Activated naive CD8-positive, alpha-beta T cell treated with anti-CD3 and anti-CD28 coated beads, Interleukin-2, amount 10 ng/mL, durations not matched to agents 7 days and 5 days (primary cell): ENCODE measurements at regions not wholly inside any gene's neighbourhood (a gene's known extent, or its start where the extent isn't known, plus 50 kb on each side); places are given as distances from the start of the nearest gene placed in this dataset.

Source experiments
- ATAC-seq: fragments of 150-1000 bp; cut with Tn5 transposase; one replicate; pipeline ENCODE4 v1.10.0; 2021; ENCODE audit warnings: low read depth, moderate library complexity
- POLR2A ChIA-PET: fragments of 350-600 bp; sonication (Branson Sonifier 250); formaldehyde crosslinking; loops from one replicate; lab custom pipeline; 2021; ENCODE audit warnings: antibody characterized with exemption; lab: Charles Lee
- DNase-seq: peaks from one replicate; pipeline ENCODE4 v3.0.0; 2021
- H3K27ac Mint-ChIP-seq: one replicate; pipeline ENCODE4 v1.8.0; 2022; ENCODE audit warnings: mild to moderate bottlenecking, mixed read lengths
- H3K27me3 Mint-ChIP-seq: one replicate; pipeline ENCODE4 v1.8.0; 2022; ENCODE audit warnings: mild to moderate bottlenecking, moderate library complexity, mixed read lengths
- H3K36me3 Mint-ChIP-seq: one replicate; pipeline ENCODE4 v1.8.0; 2021; ENCODE audit warnings: mild to moderate bottlenecking, mixed read lengths
- H3K4me1 Mint-ChIP-seq: one replicate; pipeline ENCODE4 v1.8.0; 2021; ENCODE audit warnings: mixed read lengths
- H3K4me3 Mint-ChIP-seq: one replicate; pipeline ENCODE4 v1.8.0; 2022; ENCODE audit warnings: mild to moderate bottlenecking, moderate library complexity, mixed read lengths
- H3K9me3 Mint-ChIP-seq: one replicate; pipeline ENCODE4 v1.8.0; 2021; ENCODE audit warnings: mixed read lengths

DNA sequence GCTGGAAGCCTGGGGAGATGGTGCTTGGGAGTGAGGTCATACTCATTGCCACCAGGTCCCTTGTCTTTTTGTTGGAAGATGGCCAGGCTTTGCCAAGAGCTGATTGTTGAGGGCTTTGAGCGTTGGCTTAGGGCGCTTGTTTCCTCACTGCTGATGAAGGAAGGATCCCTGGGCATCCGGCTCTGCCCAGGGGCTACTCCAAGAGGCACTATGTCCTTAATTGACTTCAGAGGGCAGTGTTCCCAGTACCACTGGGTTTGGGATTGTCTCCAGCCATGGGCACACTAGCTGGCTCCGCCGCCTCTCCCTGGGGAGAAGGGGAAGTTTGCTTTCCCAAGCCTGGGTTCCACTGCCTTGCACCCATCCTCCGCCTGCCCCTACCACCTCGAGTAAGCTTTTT lies 57.2 kb upstream of the RGMA start:
- POLR2A ChIA-PET, result no interaction called here
- H3K36me3 Mint-ChIP-seq, result no peaks in the 10 kb centered on the region
- ATAC-seq, result no peak
- H3K4me1 Mint-ChIP-seq, result peaks cover 6% of the 10 kb centered on the region
- no peak for DNase-seq
- no peak overlapping the region for H3K27ac Mint-ChIP-seq
- no peak overlapping the region for H3K4me3 Mint-ChIP-seq
- no peaks in the 10 kb centered on the region for H3K9me3 Mint-ChIP-seq
- H3K27me3 Mint-ChIP-seq, result peaks cover 35% of the 10 kb centered on the region

DNA sequence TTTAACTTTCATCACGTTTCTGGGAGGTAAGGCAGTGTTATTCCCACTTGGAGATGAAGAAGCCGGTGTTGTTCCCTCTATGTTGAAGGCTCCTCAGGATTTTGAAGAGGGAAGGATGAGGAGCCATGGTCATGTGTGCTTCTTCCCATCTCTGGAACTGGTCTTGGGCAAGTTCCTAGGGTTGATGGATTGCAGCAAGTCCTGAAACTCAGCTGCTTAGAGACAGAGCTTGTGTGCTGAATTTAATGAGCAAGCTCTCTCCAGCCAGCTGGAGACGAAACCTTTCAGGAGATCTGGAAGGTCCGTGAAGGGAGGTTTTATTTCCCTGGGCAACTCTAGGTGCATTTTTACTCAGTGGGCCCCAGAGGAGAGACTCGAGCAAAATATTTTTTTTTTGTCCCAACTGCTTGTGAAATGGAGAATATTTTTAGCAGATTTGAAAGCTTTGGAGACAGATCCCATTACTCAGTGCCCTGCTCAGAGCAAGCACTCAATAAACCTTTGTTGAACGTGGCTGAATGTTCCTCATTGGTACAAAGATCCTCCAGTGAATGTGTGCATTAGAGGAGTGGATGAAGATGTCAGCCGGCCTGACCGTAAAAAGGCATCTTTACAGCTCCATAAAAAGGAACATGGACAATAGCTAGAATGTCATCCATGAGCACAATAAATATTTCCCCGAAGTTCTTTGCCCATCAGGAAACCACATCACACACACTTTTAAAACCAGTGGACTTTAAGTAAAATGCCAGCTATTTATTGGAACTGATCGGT lies 55.6 kb upstream of the RGMA start:
- Mint-ChIP-seq H3K27ac (no peak overlapping the region), H3K36me3 (no peaks in the 10 kb centered on the region), H3K9me3 (no peaks in the 10 kb centered on the region), H3K4me3 (no peak overlapping the region), H3K27me3 (peaks cover 23% of the 10 kb centered on the region), H3K4me1 (peaks cover 9% of the 10 kb centered on the region)
- DNase-seq, result no peak
- POLR2A ChIA-PET, result no interaction called here
- no peak for ATAC-seq

DNA sequence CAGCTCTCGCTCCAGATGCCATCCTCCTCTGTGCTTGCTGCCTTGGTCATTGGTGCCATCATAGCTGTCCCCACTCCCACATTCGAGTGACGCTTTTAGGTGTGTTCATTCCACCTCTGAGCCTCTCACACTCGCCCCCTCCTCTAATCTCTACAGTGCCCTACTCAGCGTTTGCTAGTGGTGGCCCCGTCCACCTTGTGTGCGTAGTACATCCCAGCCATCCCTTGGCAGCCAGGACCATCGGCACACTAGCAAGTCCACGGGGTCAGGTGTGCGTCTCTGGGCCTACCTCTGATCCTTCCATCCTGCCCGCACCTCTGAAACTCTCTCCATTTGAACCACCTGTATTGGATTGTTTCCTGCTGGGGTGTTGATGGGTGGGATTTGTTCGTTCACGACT lies 54.2 kb upstream of the RGMA start:
- H3K36me3 Mint-ChIP-seq, result no peaks in the 10 kb centered on the region
- H3K27ac Mint-ChIP-seq, result no peak overlapping the region
- H3K9me3 Mint-ChIP-seq, result no peaks in the 10 kb centered on the region
- DNase-seq (no peak), ATAC-seq (no peak)
- H3K4me1 Mint-ChIP-seq, result peaks cover 9% of the 10 kb centered on the region
- POLR2A ChIA-PET, result no interaction called here
- peaks cover 17% of the 10 kb centered on the region for H3K27me3 Mint-ChIP-seq
- no peak overlapping the region for H3K4me3 Mint-ChIP-seq

- Mint-ChIP-seq H3K9me3 (no peaks in the 10 kb centered on the region), H3K36me3 (no peaks in the 10 kb centered on the region), H3K4me3 (peak overlapping the region; percentile 53), H3K27ac (no peak overlapping the region), H3K4me1 (peaks cover 9% of the 10 kb centered on the region), H3K27me3 (peaks cover 10% of the 10 kb centered on the region)
- ATAC-seq (peak; percentile 79), DNase-seq (peak; percentile 38)
- POLR2A ChIA-PET, result interaction anchor here (0.7 kb wide), 1 partner anchor 8 kb away, joined by 3 read pairs; no protein-coding TSS in a partner anchor
Measured at GRCh38 chr15:93141371-93141794, 52.4 kb upstream of the RGMA start.

GRCh38 chr15:93139436-93139835 lies 50.4 kb upstream of the RGMA start:
- no peaks in the 10 kb centered on the region for H3K36me3 Mint-ChIP-seq
- no peaks in the 10 kb centered on the region for H3K9me3 Mint-ChIP-seq
- DNase-seq, result no peak
- peaks cover 10% of the 10 kb centered on the region for H3K4me1 Mint-ChIP-seq
- no peak for ATAC-seq
- H3K27me3 Mint-ChIP-seq, result no peaks in the 10 kb centered on the region
- no peak overlapping the region for H3K27ac Mint-ChIP-seq
- POLR2A ChIA-PET, result no interaction called here
- H3K4me3 Mint-ChIP-seq, result no peak overlapping the region

DNA sequence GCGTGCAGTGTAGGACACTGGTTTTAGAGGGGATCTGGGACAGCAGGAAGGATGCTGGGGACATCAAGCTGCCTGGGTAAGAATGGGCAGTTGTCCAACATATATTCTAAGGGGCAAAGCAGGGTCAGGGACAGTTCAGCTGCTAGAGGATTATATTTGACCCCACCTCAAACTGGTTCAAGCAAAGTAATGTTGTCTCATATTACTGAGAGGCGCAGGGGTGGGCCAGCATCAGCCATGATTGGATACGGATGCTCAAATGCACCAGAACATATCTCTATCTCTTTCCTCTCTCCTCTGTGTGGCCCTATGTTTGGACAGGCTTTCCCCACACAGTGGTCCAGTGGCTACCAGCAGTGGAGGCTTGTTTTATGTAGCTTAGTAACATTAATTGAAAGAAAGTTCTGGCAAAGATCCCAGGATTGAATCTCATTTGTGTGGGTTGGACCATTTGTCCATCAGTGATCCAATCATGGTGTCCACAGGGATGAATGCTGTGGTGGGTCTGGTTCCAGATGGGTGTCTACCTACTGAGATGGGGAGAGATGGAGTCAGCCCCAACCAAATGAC lies 49.8 kb upstream of the RGMA start:
- POLR2A ChIA-PET, result no interaction called here

More for the DNA sequence above, 49.8 kb upstream of the RGMA start:
- H3K4me1 Mint-ChIP-seq, result peaks cover 10% of the 10 kb centered on the region
- no peaks in the 10 kb centered on the region for H3K27me3 Mint-ChIP-seq
- DNase-seq, result no peak
- no peaks in the 10 kb centered on the region for H3K9me3 Mint-ChIP-seq
- H3K36me3 Mint-ChIP-seq, result no peaks in the 10 kb centered on the region
- no peak overlapping the region for H3K4me3 Mint-ChIP-seq
- H3K27ac Mint-ChIP-seq, result no peak overlapping the region
- no peak for ATAC-seq
